GM06990 (cell line): ENCODE measurements at regions not wholly inside any gene's neighbourhood (a gene's known extent, or its start where the extent isn't known, plus 50 kb on each side); places are given as distances from the start of the nearest gene placed in this dataset.

ENCODE experiments used
- DNase-seq: peaks from one replicate; pipeline ENCODE4 v3.0.0-alpha.2; 2011; ENCODE audit not compliant: insufficient read length; ENCODE audit errors: extremely low read depth
- H3K27me3 ChIP-seq: replicated peaks from 2 replicates; pipeline ENCODE4 v1.6.0; 2011; ENCODE audit warnings: low read length; ENCODE audit not compliant: control insufficient read depth, insufficient read depth
- H3K36me3 ChIP-seq: 2 replicates; pipeline ENCODE4 v1.5.1; 2011; ENCODE audit warnings: low read length; ENCODE audit not compliant: control insufficient read depth, insufficient read depth
- H3K4me3 ChIP-seq: replicated peaks from 2 replicates; pipeline ENCODE4 v1.5.1; 2011; ENCODE audit warnings: low read depth, mild to moderate bottlenecking, control low read depth, low read length
- CTCF ChIP-seq: IDR thresholded peaks from 2 replicates; pipeline ENCODE4 v1.5.1; 2011; ENCODE audit warnings: low read length, control low read depth, mild to moderate bottlenecking, inconsistent platforms; ENCODE audit not compliant: insufficient read depth, poor library complexity, severe bottlenecking

GRCh38 chr18:7382328-7383001 lies 151.6 kb downstream of the LRRC30 start:
- no peak for DNase-seq
- H3K27me3 ChIP-seq, result no peaks in the 10 kb centered on the region
- TF ChIP-seq CTCF, result no peak
- no peaks in the 10 kb centered on the region for H3K36me3 ChIP-seq
- no peak overlapping the region for H3K4me3 ChIP-seq

GRCh38 chr18:7383002-7383980 lies 152.4 kb downstream of the LRRC30 start:
- DNase-seq, result no peak
- Histone ChIP-seq H3K4me3 (no peak overlapping the region), H3K36me3 (no peaks in the 10 kb centered on the region), H3K27me3 (no peaks in the 10 kb centered on the region)
- TF ChIP-seq CTCF, result no peak

GRCh38 chr18:7388741-7389140 lies 157.9 kb downstream of the LRRC30 start:
- TF ChIP-seq CTCF, result no peak
- H3K36me3 ChIP-seq, result no peaks in the 10 kb centered on the region
- no peak for DNase-seq
- no peak overlapping the region for H3K4me3 ChIP-seq
- H3K27me3 ChIP-seq, result no peaks in the 10 kb centered on the region

- Histone ChIP-seq H3K36me3 (no peaks in the 10 kb centered on the region), H3K27me3 (no peaks in the 10 kb centered on the region), H3K4me3 (no peak overlapping the region)
- no peak for TF ChIP-seq CTCF
- no peak for DNase-seq
Measured at GRCh38 chr18:7390731-7391492, 160.0 kb downstream of the LRRC30 start.

- Histone ChIP-seq H3K36me3 (no peaks in the 10 kb centered on the region), H3K27me3 (no peaks in the 10 kb centered on the region), H3K4me3 (no peak overlapping the region)
- TF ChIP-seq CTCF, result no peak
- no peak for DNase-seq
Measured at GRCh38 chr18:7393080-7393479, 162.2 kb downstream of the LRRC30 start.
